ENCODE measurements at regions not wholly inside any gene's neighbourhood (a gene's known extent, or its start where the extent isn't known, plus 50 kb on each side); places are given as distances from the start of the nearest gene placed in this dataset.

DNA sequence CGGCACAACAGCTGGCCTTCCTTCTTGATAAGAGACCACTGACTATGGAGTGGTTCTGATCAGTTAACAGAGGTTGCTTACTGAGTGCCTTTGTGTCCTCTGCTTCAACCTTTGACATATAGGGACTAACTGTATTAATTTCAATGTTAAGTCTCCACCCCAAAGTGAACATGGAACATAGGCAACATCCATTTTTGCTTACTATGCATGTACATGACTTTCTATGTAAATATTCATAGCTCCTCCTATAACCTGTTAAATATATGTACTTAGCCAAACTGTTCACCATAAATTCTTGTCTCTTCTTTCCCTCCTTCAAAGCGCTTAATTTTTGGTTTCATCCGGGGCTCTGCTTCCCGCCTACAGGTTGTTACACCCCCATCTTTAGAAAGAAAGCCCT lies 334.8 kb downstream of the EPM2A start (continued):
- TF ChIP-seq, protein P1, sequence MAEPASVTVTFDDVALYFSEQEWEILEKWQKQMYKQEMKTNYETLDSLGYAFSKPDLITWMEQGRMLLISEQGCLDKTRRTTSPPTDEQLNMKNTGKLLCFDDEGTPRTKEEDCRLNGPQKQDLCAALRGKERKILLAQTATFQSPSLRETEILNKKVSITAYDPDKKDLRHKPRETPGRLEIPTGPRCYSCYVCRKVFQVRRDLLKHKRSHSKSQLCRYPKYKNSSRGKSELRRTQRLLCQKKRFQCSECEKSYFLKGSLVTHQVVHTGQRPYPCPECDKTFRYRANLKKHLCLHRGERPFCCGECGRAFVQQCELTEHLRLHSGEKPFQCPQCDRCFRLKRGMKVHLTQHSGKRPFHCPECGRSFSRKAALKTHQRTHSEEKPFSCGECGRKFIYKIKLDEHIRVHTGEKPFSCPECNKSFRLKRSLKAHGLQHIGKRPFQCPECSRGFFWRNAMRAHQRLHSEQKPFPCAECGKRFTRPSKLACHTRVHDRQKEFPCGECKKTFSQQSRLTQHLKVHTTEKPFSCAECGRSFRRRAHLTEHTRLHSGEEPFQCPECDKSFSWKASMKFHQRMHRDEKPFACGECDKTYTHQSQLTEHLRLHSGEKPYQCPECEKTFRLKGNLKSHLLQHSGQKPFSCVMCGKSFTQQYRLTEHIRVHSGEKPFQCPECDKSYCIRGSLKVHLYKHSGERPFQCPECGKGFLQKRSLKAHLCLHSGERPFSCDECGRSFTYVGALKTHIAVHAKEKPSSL (CRISPR knock-in tag; conservative IDR thresholded peaks at IDR 0.05): no peak
- no peak for TF ChIP-seq GABPB1 (CRISPR knock-in tag; IDR thresholded peaks at IDR 0.05)
- no peak for TF ChIP-seq ZNF396 (CRISPR knock-in tag; IDR thresholded peaks at IDR 0.05; ENCODE audit: borderline replicate concordance)
- TF ChIP-seq MYBL2 (CRISPR knock-in tag; IDR thresholded peaks at IDR 0.05): no peak
- no peak for TF ChIP-seq KAT7 (CRISPR knock-in tag; IDR thresholded peaks at IDR 0.05; ENCODE audit: borderline replicate concordance)
- no peak for TF ChIP-seq CBFB (CRISPR knock-in tag; IDR thresholded peaks at IDR 0.05; ENCODE audit: low read depth)

DNA sequence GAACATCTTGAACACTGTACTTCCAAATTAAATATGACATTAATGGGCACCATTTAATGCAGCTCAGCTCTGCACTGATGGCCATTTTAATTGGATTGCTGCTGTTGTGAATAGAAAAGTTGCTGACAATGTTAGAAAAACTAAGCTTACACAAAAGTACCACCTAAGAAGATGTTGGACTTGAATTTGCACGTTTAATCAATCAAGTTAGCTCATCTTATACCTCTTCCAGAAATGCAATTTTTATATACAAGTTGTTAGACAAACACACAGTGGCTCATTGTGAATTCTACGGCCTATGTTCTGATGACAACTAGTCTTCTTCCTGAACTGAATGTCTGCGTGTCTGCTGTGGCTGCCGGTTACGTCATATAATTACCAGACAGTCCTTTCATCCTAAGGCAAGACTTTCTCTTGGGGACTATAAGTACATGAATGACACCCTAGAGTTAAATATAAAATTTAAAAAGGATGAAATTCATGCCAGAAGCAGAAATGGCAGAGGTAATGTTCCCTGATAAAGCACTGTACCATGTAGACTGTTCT lies 330.2 kb downstream of the EPM2A start:
- DNase-seq (ENCODE audit: low spot score) (no peak), ATAC-seq (no peak)
- no peak overlapping the region for H3K27ac Mint-ChIP-seq
- H3K4me3 Mint-ChIP-seq: no peak overlapping the region
- CTCF ChIA-PET: no interaction called here
- POLR2A ChIA-PET: no interaction called here
- no peaks in the 10 kb centered on the region for H3K27me3 Mint-ChIP-seq (ENCODE audit: low read depth)
- H3K4me1 Mint-ChIP-seq: peaks cover 9% of the 10 kb centered on the region; the same call in 1 of the 2 replicates
- TF ChIP-seq FOXK1 (CRISPR knock-in tag; IDR thresholded peaks at IDR 0.05) (no peak), GABPB1 (CRISPR knock-in tag; IDR thresholded peaks at IDR 0.05) (no peak)
- H3K36me3 Mint-ChIP-seq: no peaks in the 10 kb centered on the region
- H3K9me3 Mint-ChIP-seq: no peaks in the 10 kb centered on the region

DNA sequence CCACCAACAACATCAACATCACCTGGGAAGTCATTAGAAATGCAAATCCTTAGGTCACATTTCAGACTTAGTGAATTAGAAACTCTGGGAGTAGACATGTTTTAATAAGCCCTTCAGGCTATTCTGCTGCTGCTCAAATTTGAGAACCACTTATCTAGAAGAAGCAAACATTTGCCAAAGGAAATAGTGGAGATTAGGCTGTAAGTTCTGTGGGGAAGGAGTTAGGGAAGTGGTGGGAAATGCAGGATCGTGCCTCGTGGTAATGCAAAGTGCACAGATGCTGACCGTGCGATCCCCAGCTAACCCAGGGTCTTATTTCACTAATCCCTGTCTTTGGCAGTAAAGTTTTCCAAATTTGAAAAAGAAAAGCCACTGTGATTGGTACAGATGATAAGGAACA lies 328.5 kb downstream of the EPM2A start:
- no peak overlapping the region for H3K27ac Mint-ChIP-seq
- no peak for ATAC-seq
- TF ChIP-seq TCF7 (CRISPR knock-in tag; IDR thresholded peaks at IDR 0.05; ENCODE audit: low read depth): no peak
- TF ChIP-seq, protein P2, sequence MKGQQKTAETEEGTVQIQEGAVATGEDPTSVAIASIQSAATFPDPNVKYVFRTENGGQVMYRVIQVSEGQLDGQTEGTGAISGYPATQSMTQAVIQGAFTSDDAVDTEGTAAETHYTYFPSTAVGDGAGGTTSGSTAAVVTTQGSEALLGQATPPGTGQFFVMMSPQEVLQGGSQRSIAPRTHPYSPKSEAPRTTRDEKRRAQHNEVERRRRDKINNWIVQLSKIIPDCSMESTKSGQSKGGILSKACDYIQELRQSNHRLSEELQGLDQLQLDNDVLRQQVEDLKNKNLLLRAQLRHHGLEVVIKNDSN (CRISPR knock-in tag; IDR thresholded peaks at IDR 0.05): no peak
- TF ChIP-seq ZBTB21 (CRISPR knock-in tag; IDR thresholded peaks at IDR 0.05; ENCODE audit: borderline replicate concordance): no peak
- TF ChIP-seq SOX15 (CRISPR knock-in tag; IDR thresholded peaks at IDR 0.05): no peak

DNA sequence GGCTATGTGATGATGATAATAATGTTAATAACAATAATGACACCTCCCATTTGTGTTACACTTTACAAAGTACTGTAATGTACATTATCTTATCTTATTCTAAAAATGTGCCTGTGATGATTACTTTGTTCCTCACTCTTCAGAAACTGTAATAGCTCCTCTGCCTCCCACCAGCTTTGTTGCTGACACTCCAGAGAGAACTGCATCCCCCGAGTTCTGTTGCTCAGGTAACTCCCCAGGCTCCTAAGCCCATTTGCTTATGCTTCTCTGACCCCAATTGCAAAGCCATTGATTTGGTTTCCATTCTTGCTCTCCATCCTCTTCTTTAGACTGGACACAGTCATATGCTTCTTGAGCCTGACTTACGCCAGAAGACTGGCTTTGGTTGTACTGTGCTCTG lies 319.7 kb downstream of the EPM2A start:
- ChIA-PET POLR2A (no interaction called here), CTCF (interaction anchor here (0.6 kb wide), 1 partner anchor 395 kb away, joined by 3 read pairs; no protein-coding TSS in a partner anchor)
- Mint-ChIP-seq H3K27me3 (ENCODE audit: low read depth) (no peaks in the 10 kb centered on the region; the same call in 1 of the 2 replicates), H3K4me1 (no peaks in the 10 kb centered on the region), H3K27ac (no peak overlapping the region), H3K9me3 (no peaks in the 10 kb centered on the region), H3K36me3 (no peaks in the 10 kb centered on the region), H3K4me3 (no peak overlapping the region)
- DNase-seq (ENCODE audit: low spot score) (no peak), ATAC-seq (no peak)
- TF ChIP-seq JUN (CRISPR knock-in tag; IDR thresholded peaks at IDR 0.05) (no peak), TP53 (CRISPR knock-in tag; IDR thresholded peaks at IDR 0.05) (no peak), NFYB (CRISPR knock-in tag; conservative IDR thresholded peaks at IDR 0.05; ENCODE audit: low read depth) (no peak), FOXP1 (CRISPR knock-in tag; IDR thresholded peaks at IDR 0.05; ENCODE audit: borderline replicate concordance) (no peak), ZNF396 (CRISPR knock-in tag; IDR thresholded peaks at IDR 0.05; ENCODE audit: borderline replicate concordance) (no peak), FOXK1 (CRISPR knock-in tag; IDR thresholded peaks at IDR 0.05) (no peak), GRHL2 (CRISPR knock-in tag; IDR thresholded peaks at IDR 0.05; ENCODE audit: insufficient replicate concordance, severe bottlenecking) (no peak), MYBL2 (CRISPR knock-in tag; IDR thresholded peaks at IDR 0.05) (no peak), CREB1 (CRISPR knock-in tag; IDR thresholded peaks at IDR 0.05) (no peak), IRF2 (CRISPR knock-in tag; IDR thresholded peaks at IDR 0.05; ENCODE audit: borderline replicate concordance, low read depth) (no peak), RORB (CRISPR knock-in tag; IDR thresholded peaks at IDR 0.05) (no peak)
- TF ChIP-seq, protein P3, sequence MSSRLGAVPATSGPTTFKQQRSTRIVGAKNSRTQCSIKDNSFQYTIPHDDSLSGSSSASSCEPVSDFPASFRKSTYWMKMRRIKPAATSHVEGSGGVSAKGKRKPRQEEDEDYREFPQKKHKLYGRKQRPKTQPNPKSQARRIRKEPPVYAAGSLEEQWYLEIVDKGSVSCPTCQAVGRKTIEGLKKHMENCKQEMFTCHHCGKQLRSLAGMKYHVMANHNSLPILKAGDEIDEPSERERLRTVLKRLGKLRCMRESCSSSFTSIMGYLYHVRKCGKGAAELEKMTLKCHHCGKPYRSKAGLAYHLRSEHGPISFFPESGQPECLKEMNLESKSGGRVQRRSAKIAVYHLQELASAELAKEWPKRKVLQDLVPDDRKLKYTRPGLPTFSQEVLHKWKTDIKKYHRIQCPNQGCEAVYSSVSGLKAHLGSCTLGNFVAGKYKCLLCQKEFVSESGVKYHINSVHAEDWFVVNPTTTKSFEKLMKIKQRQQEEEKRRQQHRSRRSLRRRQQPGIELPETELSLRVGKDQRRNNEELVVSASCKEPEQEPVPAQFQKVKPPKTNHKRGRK (CRISPR knock-in tag; IDR thresholded peaks at IDR 0.05; ENCODE audit: borderline replicate concordance): no peak
- TF ChIP-seq, protein P1 (CRISPR knock-in tag; conservative IDR thresholded peaks at IDR 0.05): no peak
- TF ChIP-seq, protein P4, sequence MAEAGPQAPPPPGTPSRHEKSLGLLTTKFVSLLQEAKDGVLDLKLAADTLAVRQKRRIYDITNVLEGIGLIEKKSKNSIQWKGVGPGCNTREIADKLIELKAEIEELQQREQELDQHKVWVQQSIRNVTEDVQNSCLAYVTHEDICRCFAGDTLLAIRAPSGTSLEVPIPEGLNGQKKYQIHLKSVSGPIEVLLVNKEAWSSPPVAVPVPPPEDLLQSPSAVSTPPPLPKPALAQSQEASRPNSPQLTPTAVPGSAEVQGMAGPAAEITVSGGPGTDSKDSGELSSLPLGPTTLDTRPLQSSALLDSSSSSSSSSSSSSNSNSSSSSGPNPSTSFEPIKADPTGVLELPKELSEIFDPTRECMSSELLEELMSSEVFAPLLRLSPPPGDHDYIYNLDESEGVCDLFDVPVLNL (CRISPR knock-in tag; IDR thresholded peaks at IDR 0.05; ENCODE audit: borderline replicate concordance, low read depth): no peak

More for the DNA sequence above, 328.5 kb downstream of the EPM2A start:
- Mint-ChIP-seq H3K4me1 (peaks cover 9% of the 10 kb centered on the region; the same call in 1 of the 2 replicates), H3K36me3 (no peaks in the 10 kb centered on the region), H3K4me3 (no peak overlapping the region), H3K9me3 (no peaks in the 10 kb centered on the region), H3K27me3 (ENCODE audit: low read depth) (no peaks in the 10 kb centered on the region)
- ChIA-PET POLR2A (no interaction called here), CTCF (no interaction called here)
- DNase-seq (ENCODE audit: low spot score): no peak

All from WTC11 (cell line).